Renal cortical epithelial cell (primary cell): ENCODE measurements at regions not wholly inside any gene's neighbourhood (a gene's known extent, or its start where the extent isn't known, plus 50 kb on each side); places are given as distances from the start of the nearest gene placed in this dataset.
"Not testable (repeated sequence)": the region's sequence is repeated elsewhere in the genome, so short reads cannot be mapped to it uniquely, and the experiment has no call there.

Experiments
- DNase-seq: peaks from one replicate; pipeline ENCODE4 v3.0.0-alpha.2; 2011; ENCODE audit warnings: low read depth

DNA sequence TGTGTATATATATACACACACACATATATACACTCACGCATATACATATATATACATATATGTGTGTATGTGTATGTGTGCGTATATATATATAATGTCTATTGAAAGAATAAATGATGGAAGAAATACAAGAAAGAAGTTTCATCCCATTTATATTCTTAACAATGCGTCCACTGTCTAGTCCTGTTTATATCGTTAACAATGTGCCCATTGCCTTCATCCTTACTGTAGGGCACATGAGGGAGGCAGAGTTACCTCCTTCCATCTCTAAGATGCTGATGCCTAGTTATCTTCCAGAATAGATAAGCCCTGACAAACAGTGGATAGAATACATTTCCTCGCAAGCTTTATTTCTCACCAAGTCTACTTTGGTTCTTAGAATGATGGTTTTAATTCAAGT, 389.8 kb upstream of the SEMA6A start:
- no peak for DNase-seq

GRCh38 chr5:116961021-116961420, 386.4 kb upstream of the SEMA6A start:
- DNase-seq: no peak

DNA sequence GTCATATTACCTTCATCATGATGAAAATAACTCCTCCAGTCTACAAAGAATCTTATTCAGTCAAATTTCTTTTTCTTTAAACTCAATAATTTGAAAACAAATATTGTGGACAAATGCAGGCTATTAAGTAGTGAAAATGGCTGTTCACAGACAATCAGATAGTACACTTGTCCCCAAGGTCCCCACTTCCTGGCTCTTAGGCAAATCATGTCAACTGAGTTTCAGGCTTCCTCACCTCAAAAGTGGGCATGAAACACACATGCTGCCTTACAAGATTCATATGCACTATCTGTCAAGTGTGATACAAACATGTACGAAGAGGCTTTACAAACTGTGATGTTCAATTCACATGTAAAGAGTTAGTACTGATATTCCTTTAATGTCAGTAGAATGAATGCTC, 385.2 kb upstream of the SEMA6A start:
- no peak for DNase-seq

DNA sequence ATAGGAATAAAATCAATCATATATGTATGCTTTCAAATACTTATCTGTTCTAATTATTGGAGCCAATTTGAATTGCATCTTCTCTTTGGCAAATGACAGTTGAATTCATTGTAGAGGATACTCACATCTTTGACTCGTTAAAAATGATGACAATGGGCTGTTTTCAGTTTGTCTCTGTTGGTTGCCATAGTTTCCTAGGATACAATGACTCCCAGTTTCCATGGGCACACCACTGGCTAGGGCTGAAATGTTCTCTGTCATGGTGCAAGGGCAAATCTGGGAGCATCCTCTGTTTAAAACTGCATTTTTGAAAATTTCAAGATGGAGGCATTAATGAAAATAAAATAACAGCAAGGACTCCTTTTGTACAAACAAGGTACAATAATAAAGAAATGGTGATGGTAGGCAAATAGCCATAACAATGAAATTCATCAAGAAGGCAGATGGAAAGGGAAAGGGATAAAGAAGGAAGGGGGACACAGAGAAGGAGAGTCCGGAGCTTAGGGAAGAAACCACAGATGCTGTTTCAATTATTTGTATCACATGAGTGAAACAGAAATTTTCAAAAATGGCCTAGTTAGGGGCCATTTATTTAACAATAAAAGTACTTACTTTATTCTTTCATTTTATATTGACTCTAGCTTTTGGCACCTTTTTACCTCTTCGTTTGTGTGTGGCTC, 378.8 kb upstream of the SEMA6A start:
- DNase-seq: peak; percentile 11

DNA sequence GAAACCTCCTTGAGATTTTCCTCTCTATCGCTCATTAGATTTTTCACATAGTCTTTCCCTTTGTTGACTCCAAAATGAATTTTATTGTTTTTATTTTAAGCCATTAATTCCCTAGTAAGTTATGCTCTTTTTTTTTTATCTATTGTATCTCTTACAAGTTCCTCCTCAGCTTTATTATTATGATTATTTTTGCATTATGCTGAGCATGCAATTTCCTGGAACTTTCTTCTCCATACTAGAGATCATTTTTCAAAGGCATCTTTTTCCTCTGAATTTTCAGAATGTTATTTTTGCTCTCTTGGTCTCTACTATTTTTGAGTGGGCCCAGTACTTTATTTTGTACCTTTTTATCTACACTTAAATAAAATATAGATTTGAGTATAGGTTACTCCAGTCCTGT, 376.6 kb upstream of the SEMA6A start:
- no peak for DNase-seq

GRCh38 chr5:116947691-116948528, 373.3 kb upstream of the SEMA6A start:
- DNase-seq: peak; percentile 58

GRCh38 chr5:116945613-116946382, 371.2 kb upstream of the SEMA6A start:
- DNase-seq: not testable (repeated sequence)

- peak; percentile 9 for DNase-seq
Measured at GRCh38 chr5:116944183-116944582, 369.6 kb upstream of the SEMA6A start.

- DNase-seq: peak; percentile 29
Measured at GRCh38 chr5:116942622-116943021, 368.0 kb upstream of the SEMA6A start.

GRCh38 chr5:116939641-116940040, 365.0 kb upstream of the SEMA6A start:
- DNase-seq: no peak

DNA sequence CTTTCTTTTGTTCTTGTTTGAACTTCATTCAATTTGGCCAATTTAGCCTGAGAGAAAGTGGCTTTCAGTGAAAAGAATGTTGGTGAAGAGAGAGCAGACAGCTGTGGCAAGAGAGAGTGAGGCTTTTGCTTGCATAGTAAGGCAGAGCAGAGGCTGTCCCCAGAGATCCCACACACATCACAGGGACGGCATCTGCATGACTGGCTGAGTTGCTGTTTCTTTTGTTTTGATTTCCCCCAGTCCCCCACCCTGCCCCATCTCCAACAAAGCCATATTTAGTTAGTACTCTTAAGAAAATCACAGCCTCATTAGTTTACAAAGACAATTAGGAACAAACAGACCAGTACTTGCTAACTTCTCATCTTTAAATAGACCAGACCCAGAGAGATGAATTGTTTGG, 363.9 kb upstream of the SEMA6A start:
- DNase-seq: no peak

GRCh38 chr5:116935561-116936162, 361.0 kb upstream of the SEMA6A start:
- DNase-seq: no peak

GRCh38 chr5:116930616-116931015, 356.0 kb upstream of the SEMA6A start:
- DNase-seq: no peak

- DNase-seq: no peak
Measured at GRCh38 chr5:116923344-116923743, 348.7 kb upstream of the SEMA6A start.

DNA sequence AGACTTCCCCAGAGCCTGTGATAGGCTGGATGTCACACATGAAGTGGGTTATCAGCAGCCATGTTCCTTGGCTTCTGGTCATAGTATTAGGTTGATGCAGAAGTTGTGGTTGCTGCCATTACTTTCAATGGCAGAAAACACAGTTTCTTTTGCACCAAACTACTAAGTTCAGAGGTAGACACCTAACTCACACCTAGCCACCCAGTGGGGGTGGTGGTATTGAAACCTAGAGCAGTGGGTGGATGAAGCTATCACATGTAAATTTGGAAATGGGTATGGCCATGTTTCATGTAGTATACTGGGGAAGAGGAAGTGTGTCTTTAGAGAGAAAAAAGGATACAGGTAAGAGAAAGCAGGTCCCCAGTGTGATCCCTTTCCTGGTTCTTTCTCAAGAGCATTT, 347.9 kb upstream of the SEMA6A start:
- DNase-seq: no peak

DNA sequence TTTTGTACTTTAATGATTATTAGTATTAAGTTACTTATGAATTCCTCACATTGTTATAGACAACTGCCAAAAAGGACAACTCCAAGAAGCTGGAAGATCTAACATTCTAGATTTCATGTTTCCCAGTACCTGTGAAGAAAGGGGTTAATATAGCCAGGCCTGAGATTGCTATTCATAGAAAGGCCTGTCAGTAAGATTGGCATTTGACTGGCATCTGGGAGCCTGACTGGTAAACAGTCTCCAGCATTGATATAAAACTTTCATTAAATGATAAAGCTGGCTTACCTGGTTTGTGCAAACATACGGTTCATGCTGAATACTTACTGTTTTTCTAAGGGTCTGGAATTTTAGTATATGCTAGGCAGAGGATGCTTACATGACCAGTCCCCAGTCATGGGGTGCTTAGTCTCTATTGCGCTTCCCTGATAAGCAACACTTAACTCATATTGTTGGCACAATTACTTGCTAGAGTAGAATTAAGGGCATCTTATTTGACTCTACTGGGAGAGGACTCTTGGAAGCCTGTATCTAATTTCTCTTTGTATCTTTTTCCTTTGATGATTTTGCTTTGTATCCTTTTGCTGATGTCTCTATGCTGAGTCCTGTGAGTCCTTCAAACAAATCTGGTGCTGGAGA, 340.4 kb upstream of the SEMA6A start:
- DNase-seq: no peak

GRCh38 chr5:116912221-116912620, 337.6 kb upstream of the SEMA6A start:
- no peak for DNase-seq

- DNase-seq: no peak
Measured at GRCh38 chr5:116911074-116911473, 336.5 kb upstream of the SEMA6A start.

- DNase-seq: no peak
Measured at GRCh38 chr5:116908537-116908936, 333.9 kb upstream of the SEMA6A start.

GRCh38 chr5:116905885-116906284, 331.3 kb upstream of the SEMA6A start:
- DNase-seq: no peak

DNA sequence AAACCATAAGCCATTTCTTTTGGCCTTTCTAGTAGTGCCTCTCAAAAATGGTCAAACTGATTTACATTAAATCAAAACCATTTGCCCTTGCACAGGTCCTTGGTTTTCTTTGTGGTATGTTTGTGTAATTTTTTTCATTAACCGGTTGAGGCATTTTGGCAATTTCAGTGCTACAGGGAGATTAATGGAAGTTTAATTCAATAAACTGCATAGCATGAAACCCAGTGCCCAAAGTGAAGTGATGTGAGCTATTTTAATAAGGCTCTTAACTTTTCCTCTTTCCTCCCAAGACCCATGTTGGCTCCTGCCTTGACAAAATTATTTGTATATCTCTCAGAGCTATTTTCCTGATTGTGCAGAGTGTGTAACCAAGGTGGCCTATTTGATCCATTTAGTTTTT, 326.2 kb upstream of the SEMA6A start:
- no peak for DNase-seq

DNA sequence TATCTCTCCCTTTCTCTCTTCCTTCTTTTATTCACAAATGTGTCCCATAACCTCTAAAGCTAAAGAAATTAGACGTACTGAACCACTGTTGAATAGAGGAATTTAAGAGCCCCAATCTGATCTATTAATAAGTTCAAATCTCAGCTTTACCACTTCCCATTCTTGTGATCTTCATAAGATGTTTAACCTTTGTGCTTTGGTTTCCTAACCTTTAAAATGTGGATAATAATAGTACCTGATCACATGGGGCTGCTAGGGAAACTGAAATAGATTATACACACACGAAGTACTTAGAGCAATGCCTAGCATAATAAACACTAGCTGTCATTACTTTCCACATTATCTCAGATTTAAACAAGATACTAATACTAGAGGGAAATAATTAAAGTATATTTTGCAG, 324.3 kb upstream of the SEMA6A start:
- DNase-seq: no peak
